Pancreas (tissue), 10 donors: ENCODE measurements at regions not wholly inside any gene's neighbourhood (a gene's known extent, or its start where the extent isn't known, plus 50 kb on each side); places are given as distances from the start of the nearest gene placed in this dataset.

ENCODE experiments used
- ATAC-seq, 4 donors: fragments of 200-7000 bp; cut with Tn5 transposase; one replicate each; pipeline versions ENCODE4 v1.8.0 to v1.9.1; 2020; ENCODE audit warnings: mild to moderate bottlenecking in 4 of 4, moderate library complexity in 4 of 4
- DNase-seq, 6 donors: peaks; one replicate each; pipeline ENCODE4 v3.0.0-alpha.2; 2020
- FAIRE-seq: peaks from 2 replicates; lab custom pipeline; 2012; peaks lifted over from hg19 to GRCh38; lab: Jason Lieb, UNC
- H3K27ac ChIP-seq, 4 donors: fragments of 200-600 bp; sonication (generic); 1 replicate in 3 of 4; 2 replicates in 1 of 4; pipeline versions ENCODE4 v1.5.0 to v1.8.0; 2020
- H3K27me3 ChIP-seq, 4 donors: fragments of 200-600 bp; one replicate each; pipeline ENCODE4 v1.8.0; 2021
- H3K36me3 ChIP-seq, 3 donors: fragments of 200-600 bp; sonication (generic) in 1 of 3; one replicate each; pipeline versions ENCODE4 v1.5.0 to v1.8.0; 2020 to 2021
- H3K4me1 ChIP-seq, 3 donors: fragments of 200-600 bp; one replicate each; pipeline ENCODE4 v1.8.0; 2021
- H3K4me3 ChIP-seq, 4 donors: fragments of 200-600 bp; sonication (generic) in 2 of 4; one replicate each; pipeline versions ENCODE4 v1.5.0 to v1.8.0; 2020 to 2021
- H3K9me3 ChIP-seq, 4 donors: fragments of 200-600 bp; one replicate each; pipeline ENCODE4 v1.8.0; 2021
- CTCF ChIP-seq, 4 donors: fragments of 200-600 bp; sonication (generic) in 3 of 4; IDR thresholded peaks; one replicate each; pipeline versions ENCODE4 v1.5.0 to v1.8.0; 2021; ENCODE audit warnings: antibody characterized with exemption in 4 of 4
- WGBS, 2 donors: extraction: QIAGEN DNeasy Blood & Tissue Kit; methylation state at CpG; one replicate each; pipeline ENCODE4 v1.1.7; 2013; 5-methylcytosine and 5-hydroxymethylcytosine counted together
- intact Hi-C, 3 donors: fragments of 100-400 bp; cut with DNase I; formaldehyde crosslinking; loops; one replicate each; pipeline versions ENCODE4 v1.11.1 to v1.14.2; 2022
- donor health status: healthy with polysubstance abuse.
- donor health status: DM: no; HTN: no; CAD: no; lungs with moderate emphysema.
- donor health status: DM: no; HTN: no; CAD: no.
- donor health status: control.
- donor health status: control.
- donor health status: Bipolar disorder and iron deficiency.
- donor health status: DM: yes; HTN: yes; CAD: no.
- donor health status: DM: no; HTN: no; CAD: no.
- donor health status: DM: no; HTN: no; CAD: no.
- donor health status: DM: yes; HTN: yes; CAD: no.

DNA sequence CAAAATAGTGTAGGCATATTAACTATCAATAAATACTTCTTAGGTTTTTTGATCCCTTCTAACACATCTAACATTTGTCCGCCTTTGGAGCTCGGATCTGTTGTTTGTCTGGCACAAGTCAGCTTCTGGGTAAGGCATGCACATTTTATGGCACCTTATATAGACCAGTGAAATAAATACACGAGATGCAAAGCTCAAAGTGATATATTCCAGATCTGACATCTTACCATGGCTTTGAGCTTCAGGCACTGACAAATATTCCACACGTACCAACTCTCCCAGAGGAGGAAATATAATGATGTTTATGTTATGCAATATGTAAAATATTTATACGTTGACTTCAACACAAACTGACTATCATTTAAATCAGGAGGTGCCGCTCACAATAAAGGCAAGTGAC lies 430.1 kb upstream of the SMIM21 start:
- FAIRE-seq, result no peak
- Histone ChIP-seq H3K4me3 (no peak overlapping the region), H3K36me3 (no peaks in the 10 kb centered on the region), H3K27ac (no peak overlapping the region), H3K27me3 (no peaks in the 10 kb centered on the region), H3K4me1 (no peaks in the 10 kb centered on the region), H3K9me3 (no peaks in the 10 kb centered on the region)
- no peak for TF ChIP-seq CTCF (IDR thresholded peaks at IDR 0.05)
- no peak for ATAC-seq
- intact Hi-C loops, result no loop called here
- no peak for DNase-seq
- WGBS, 2 donors, result 56 to 67% methylated on average over 6 of the region's 6 CpGs

GRCh38 chr18:75854808-75855207 lies 427.3 kb upstream of the SMIM21 start:
- Histone ChIP-seq H3K9me3 (no peaks in the 10 kb centered on the region), H3K36me3 (no peaks in the 10 kb centered on the region), H3K27ac (no peak overlapping the region), H3K4me3 (no peak overlapping the region), H3K4me1 (no peaks in the 10 kb centered on the region), H3K27me3 (no peaks in the 10 kb centered on the region)
- no peak for FAIRE-seq
- intact Hi-C loops, result no loop called here
- DNase-seq, result no peak
- no peak for TF ChIP-seq CTCF (IDR thresholded peaks at IDR 0.05)
- WGBS, 2 donors, result 82 to 91% methylated on average over 10 of the region's 10 CpGs
- ATAC-seq, result no peak

DNA sequence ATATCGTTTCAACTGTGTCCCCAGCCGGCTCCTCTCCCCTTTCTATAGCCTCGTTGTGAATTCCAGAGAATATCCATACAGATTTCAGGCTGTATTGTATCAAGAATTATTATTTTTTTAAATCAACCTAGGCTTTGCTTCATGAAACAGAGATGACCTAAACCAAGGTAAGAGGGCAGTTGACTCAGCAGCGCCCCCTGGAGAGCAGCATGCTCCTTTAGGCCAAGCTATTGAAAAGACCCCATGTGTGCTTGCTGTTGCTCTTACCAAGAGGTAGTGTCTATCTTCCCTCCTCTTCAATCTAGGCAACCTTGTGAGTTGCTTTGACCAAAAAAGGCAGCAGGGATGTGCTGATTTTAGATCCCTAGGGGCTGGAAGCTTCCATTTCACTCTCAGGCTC lies 426.7 kb upstream of the SMIM21 start:
- H3K27ac ChIP-seq, result no peak overlapping the region
- H3K36me3 ChIP-seq, result no peaks in the 10 kb centered on the region
- H3K4me3 ChIP-seq, result no peak overlapping the region
- ATAC-seq (no peak), FAIRE-seq (no peak), DNase-seq (no peak)
- TF ChIP-seq CTCF (IDR thresholded peaks at IDR 0.05), result no peak
- H3K9me3 ChIP-seq, result no peaks in the 10 kb centered on the region
- 67 to 70% methylated on average over 4 of the region's 4 CpGs for WGBS, 2 donors
- intact Hi-C loops, result no loop called here
- H3K27me3 ChIP-seq, result no peaks in the 10 kb centered on the region
- H3K4me1 ChIP-seq, result no peaks in the 10 kb centered on the region

- WGBS, 2 donors, result 56 to 75% methylated on average over 3 of the region's 3 CpGs
- intact Hi-C loops, result no loop called here
- Histone ChIP-seq H3K27me3 (no peaks in the 10 kb centered on the region), H3K4me3 (no peak overlapping the region), H3K36me3 (no peaks in the 10 kb centered on the region), H3K9me3 (no peaks in the 10 kb centered on the region), H3K27ac (no peak overlapping the region), H3K4me1 (no peaks in the 10 kb centered on the region)
- DNase-seq (no peak), FAIRE-seq (no peak), ATAC-seq (no peak)
- no peak for TF ChIP-seq CTCF (IDR thresholded peaks at IDR 0.05)
These were observed 418.8 kb upstream of the SMIM21 start for GRCh38 chr18:75846321-75846720.

- 67 to 79% methylated on average over 3 of the region's 3 CpGs for WGBS, 2 donors
- DNase-seq (no peak), FAIRE-seq (no peak), ATAC-seq (no peak)
- intact Hi-C loops, result no loop called here
- Histone ChIP-seq H3K4me3 (no peak overlapping the region), H3K9me3 (no peaks in the 10 kb centered on the region), H3K27me3 (no peaks in the 10 kb centered on the region), H3K27ac (no peak overlapping the region), H3K4me1 (no peaks in the 10 kb centered on the region), H3K36me3 (no peaks in the 10 kb centered on the region)
- TF ChIP-seq CTCF (IDR thresholded peaks at IDR 0.05), result no peak
These were observed 417.9 kb upstream of the SMIM21 start for GRCh38 chr18:75845413-75845812.
